Ramos (cell line): ENCODE measurements at regions not wholly inside any gene's neighbourhood (a gene's known extent, or its start where the extent isn't known, plus 50 kb on each side); places are given as distances from the start of the nearest gene placed in this dataset.

Experiments
- in situ Hi-C: fragments of 300-500 bp; cut with MboI; formaldehyde crosslinking; loops from one replicate; pipeline ENCODE4 v1.14.3; 2022; ENCODE audit warnings: low sequenced_read_pairs; ENCODE audit not compliant: unreplicated experiment

- in situ Hi-C loops, result no loop called here
These were observed 136.3 kb upstream of the ANKRD55 start for GRCh38 chr5:56369361-56369811.

GRCh38 chr5:56367748-56368147, 134.6 kb upstream of the ANKRD55 start:
- in situ Hi-C loops, result no loop called here

DNA sequence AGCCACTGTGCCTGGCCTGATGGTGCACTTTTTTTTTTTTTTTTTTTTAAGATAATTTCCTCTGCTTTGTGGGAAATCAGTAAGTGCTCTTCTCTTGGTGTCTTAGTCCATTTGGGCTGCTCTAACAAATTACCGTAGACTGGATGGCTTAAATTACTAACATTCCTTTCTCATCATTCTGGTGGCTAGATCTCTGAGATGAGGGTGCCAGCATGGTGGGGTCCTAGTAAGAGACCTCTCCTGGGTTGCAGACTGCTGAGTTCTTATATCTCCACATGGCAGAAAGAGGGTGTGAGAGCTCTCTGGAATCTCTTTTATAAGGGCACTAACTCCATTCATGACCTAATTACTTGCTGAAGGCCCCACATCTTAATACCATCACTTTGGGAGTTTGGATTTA, 133.9 kb upstream of the ANKRD55 start:
- in situ Hi-C loops, result no loop called here

DNA sequence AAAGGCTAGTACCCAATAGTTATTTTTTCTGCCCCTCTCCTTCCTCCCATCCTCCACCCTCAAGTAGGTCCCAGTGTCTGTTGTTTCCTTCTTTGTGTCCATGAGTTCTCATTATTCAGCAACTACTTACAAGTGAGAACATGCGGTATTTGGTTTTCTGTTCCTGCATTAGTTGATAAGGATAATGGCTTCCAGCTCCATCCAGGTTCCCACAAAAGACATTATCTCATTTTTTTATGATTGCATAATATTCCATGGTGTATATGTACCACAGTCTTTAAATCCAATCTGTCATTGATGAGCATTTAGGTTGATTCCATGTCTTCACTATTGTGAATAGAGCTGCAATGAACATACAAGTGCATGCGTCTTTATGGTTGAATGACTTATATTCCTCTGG, 128.3 kb upstream of the ANKRD55 start:
- in situ Hi-C loops, result no loop called here

DNA sequence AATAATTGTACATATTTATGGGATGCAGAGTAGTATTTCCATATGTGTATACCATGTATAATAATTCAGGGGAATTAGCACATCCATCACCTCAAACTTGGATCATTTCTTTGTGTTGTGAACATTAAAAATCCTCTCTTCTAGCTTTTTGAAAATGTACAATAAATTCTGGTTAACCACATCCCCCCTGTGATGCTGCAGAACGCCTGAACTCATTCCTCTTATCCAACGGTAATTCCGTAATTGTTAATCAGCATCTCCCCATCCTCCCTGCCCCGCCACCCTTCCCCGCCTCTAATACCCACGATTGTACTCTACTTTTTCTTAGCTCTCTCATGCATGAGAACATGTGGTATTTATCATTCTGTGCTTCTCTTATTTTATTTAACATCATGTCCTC, 127.7 kb upstream of the ANKRD55 start:
- in situ Hi-C loops, result no loop called here

DNA sequence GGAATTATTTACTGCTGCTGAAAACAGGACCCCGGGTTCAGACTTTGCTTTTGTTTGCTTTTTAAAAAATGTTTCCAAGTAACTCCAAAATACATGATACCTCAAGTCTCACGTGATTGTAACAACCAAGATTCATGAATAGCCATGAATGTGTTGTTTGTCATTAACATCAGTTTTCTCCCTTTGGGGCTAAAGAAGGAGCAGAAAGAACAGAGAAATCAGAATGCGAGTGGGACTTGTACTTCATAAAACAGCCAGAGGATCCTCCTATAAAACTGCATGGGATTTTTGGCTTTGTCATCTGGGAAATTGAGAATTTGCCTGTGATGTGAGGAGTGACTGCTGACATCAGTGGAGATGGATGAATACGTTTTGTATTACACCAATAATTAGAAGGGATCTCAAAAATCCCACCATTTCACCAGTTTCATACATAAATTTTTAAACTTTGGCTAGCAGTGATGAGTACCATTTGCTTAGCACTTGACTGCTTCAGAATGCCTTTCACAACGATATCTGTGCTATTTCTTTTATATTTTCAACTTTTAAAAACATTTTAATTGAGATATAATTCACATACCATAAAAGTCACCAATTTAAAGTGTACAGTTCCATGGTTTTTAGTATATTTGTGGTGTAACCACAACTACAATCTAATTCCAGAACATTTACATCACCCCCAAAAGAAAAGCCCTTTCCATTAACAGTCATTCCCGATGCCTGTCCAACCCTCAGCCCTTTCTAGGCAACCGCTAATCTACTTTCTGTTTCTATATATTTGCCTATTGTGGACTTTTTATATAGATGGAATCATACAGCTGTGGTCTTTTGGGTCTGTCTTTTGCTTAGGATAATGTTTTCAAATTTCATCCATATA, 126.9 kb upstream of the ANKRD55 start:
- in situ Hi-C loops, result no loop called here

DNA sequence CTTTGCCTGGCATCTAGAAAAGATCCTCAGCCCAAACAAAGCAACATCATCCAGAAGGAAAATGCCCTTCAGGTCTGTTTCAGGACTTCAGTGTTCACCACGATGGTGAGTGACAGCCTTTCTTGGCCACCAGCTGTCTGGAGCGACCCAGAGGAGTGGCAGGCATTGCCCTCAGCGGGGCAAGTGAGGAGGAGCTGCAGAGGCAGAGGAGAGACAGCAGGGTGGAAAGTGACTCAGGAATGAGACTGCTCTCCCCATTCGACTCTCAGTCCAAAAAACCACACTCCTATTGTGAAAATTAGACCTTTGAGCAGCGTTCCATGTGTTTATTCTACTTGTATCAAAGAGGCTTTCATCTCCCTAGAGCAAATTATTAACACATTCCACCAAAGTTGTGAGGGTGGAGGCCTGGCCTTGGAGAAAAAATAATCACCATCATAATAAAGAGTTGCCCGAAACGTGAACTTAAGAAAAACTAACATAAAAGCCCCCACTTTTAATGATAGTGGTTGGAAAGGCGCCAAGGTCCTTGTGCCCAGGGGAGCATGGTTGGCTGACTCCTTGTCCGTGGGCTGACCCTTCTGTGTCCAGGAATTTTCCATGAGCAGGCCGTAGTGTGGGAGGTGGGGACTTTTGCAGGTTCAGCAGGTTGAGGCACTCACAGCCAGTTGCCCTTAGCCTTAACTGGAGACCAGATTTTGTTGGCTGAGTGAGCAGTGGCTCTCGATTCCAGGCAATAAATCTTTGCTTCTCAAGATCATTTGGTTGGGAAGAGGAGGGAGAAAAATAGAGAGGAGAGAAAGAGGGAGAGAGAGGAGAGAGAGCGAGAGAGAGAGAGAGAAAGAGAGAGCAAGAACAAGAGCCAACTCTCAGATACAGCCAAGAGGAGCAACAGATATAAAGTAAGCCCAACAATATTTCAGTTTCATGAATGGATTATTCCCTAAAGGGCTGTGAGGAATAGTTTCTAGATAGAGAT, 125.9 kb upstream of the ANKRD55 start:
- in situ Hi-C loops, result no loop called here

DNA sequence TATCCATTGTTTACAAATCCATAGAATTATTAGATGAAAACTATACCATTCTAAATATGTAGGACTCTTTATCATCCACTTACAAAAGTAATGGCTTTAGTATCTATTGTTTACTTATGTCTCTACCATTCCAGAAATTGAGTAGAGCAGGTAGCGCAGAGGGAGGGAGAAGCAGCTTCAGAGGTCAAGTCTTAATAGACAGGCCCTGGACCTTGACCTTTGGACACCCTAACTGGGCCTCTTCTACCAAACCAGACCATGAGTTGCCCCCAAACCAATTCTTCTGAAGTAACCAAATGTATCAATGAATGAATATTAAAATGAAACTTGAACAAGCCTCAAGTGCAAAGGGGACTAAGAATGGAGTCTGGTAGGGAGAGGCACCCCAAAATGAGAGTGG, 124.9 kb upstream of the ANKRD55 start:
- in situ Hi-C loops, result no loop called here

- in situ Hi-C loops, result no loop called here
These were observed 124.3 kb upstream of the ANKRD55 start for GRCh38 chr5:56357426-56357825.

GRCh38 chr5:56356836-56357160, 123.7 kb upstream of the ANKRD55 start:
- in situ Hi-C loops, result no loop called here

DNA sequence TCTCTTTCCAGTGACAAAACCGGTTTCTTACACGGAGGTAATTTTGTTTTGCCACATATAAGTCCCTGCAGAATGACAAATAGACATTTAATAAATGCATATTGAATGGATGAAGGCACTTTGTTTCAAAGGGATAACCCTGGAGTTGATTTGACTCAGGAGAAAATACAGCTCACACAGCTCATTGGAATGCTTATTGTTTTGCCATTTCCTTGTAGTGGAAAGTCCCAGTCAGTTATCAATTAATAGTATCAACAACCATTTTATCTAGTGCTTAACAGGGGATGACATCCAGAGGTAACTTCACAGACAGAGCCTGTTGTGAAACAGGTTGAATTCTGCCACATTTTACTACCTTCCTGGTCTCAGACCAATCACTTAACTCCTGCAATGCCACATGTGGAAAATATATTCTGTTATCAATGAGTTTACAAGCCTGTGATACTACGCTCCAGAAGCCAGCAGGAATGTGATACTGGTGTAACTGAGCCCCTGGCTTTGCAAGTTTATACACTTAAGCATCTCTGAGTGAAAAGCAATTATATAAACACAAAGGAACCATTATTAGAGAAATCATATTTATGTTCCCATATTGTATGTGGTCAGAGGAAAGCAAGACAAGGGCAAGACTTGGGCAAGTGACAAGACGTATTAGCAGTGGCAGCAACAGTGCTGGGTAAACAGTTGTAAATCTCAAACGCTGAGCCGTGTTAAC, 123.1 kb upstream of the ANKRD55 start:
- in situ Hi-C loops, result no loop called here

DNA sequence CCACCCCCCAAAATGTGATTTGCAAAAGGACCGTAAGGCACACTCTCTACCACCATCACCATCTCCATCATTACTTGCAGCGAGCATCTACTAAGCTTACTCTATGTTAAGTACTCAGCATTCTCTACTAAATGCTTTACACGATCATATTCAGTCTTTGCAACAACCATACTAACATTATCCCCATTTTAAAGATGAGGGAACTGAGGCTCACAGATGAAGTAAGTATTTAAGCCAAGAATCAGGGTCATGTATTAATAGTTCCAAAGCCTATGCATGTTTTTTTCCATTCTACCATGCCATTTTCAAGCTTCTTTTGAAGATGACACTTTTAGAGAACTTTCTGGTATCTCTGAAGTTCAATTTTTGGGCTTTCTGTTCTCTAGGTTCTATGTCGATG, 121.7 kb upstream of the ANKRD55 start:
- in situ Hi-C loops, result no loop called here

GRCh38 chr5:56352808-56353590, 119.9 kb upstream of the ANKRD55 start:
- in situ Hi-C loops, result no loop called here

- in situ Hi-C loops, result no loop called here
These were observed 117.6 kb upstream of the ANKRD55 start for GRCh38 chr5:56350597-56351170.

DNA sequence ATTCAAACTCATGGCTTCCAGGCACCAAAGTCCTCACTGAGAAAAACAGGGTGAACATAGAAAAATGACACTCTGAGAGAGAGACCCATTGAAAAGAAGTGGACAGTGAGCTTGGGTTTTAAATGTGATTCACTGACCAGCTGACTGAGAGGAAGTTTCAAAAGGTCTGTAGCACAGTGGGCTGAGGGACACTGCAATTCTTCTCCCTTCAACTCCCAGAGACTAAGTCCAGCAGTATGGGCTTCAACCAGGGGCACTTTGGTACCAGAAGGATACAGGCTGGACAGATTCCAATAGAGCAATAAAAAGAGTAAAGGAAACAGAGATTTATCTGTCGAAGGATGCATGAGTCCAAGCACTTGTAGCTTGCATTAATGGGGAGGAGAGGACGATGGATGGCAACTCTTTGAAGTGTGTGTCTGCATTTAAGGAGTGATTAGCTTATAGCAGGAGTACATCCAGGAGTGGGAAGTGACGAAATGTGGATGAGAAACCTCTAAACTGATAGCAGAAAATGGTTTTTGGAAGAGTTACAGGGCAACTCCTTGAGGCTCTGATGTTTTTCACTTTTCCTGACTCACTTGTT, 117.0 kb upstream of the ANKRD55 start:
- in situ Hi-C loops, result no loop called here

GRCh38 chr5:56349461-56349860, 116.3 kb upstream of the ANKRD55 start:
- in situ Hi-C loops, result no loop called here

DNA sequence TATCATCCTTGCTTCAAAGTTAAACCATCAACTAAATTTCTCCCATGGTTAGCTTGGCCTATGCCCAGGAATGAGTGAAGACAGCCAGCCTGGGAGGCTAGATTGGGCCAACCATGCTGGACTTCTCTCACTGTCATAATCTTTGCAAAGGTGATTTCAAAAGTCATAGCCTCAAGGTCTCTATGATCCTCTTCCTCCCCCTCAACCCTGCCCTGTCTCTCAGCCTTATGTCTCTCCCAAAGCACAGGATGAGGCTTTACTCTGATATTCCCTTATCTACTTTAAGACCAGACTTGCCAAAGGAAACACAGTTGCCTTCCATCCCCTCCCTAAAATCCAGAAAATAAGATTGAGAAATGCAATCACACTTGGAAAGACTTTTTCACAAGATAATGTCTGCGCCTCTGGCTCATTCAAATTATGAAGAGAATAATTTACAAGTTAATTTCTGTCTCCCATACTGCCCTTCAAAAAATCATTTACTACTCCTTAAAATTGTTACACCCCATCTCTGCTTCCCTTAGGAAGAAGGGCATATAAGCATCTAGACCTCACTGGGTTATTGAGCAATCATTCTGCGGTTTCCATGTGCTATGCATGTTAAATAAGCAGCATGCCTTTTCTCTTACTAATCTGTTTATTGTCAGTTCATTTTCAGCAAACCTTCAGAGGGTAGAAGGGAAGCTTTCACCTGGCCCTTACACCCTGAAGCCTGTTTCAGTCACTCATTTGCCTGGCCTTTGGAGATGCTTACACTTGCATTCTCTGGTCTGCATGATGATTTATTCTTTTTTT, 113.8 kb upstream of the ANKRD55 start:
- in situ Hi-C loops, result no loop called here

GRCh38 chr5:56346044-56346710, 113.0 kb upstream of the ANKRD55 start:
- in situ Hi-C loops, result no loop called here
